IPS-20b (cell line): ENCODE measurements at regions not wholly inside any gene's neighbourhood (a gene's known extent, or its start where the extent isn't known, plus 50 kb on each side); places are given as distances from the start of the nearest gene placed in this dataset.
A peak's percentile ranks its signal among the peaks of the same experiment; 100 is the strongest.

Experiments used
- H3K27ac ChIP-seq: one replicate; pipeline ENCODE4 v1.5.1; 2013; ENCODE audit warnings: low read length
- H3K27me3 ChIP-seq: 2 replicates; pipeline ENCODE4 v1.6.1; 2013; ENCODE audit warnings: mild to moderate bottlenecking, low read length, inconsistent platforms; ENCODE audit not compliant: insufficient read depth
- H3K36me3 ChIP-seq: 2 replicates; pipeline ENCODE4 v1.6.1; 2013; ENCODE audit warnings: low read depth, mild to moderate bottlenecking, inconsistent platforms, low read length, moderate library complexity; ENCODE audit not compliant: insufficient read depth
- H3K4me1 ChIP-seq: 2 replicates; pipeline ENCODE4 v1.6.1; 2013; ENCODE audit warnings: mild to moderate bottlenecking, control low read depth, inconsistent platforms, low read length, moderate library complexity; ENCODE audit not compliant: insufficient read depth
- H3K4me3 ChIP-seq: 2 replicates; pipeline ENCODE4 v1.5.1; 2013; ENCODE audit warnings: mild to moderate bottlenecking, low read length, inconsistent platforms
- H3K9ac ChIP-seq: 2 replicates; pipeline ENCODE4 v1.6.1; 2013; ENCODE audit warnings: low read depth, mild to moderate bottlenecking, inconsistent platforms, low read length, moderate library complexity
- H3K9me3 ChIP-seq: 2 replicates; pipeline ENCODE4 v1.6.1; 2013; ENCODE audit warnings: mild to moderate bottlenecking, low read depth, low read length, inconsistent platforms; ENCODE audit not compliant: insufficient read depth

DNA sequence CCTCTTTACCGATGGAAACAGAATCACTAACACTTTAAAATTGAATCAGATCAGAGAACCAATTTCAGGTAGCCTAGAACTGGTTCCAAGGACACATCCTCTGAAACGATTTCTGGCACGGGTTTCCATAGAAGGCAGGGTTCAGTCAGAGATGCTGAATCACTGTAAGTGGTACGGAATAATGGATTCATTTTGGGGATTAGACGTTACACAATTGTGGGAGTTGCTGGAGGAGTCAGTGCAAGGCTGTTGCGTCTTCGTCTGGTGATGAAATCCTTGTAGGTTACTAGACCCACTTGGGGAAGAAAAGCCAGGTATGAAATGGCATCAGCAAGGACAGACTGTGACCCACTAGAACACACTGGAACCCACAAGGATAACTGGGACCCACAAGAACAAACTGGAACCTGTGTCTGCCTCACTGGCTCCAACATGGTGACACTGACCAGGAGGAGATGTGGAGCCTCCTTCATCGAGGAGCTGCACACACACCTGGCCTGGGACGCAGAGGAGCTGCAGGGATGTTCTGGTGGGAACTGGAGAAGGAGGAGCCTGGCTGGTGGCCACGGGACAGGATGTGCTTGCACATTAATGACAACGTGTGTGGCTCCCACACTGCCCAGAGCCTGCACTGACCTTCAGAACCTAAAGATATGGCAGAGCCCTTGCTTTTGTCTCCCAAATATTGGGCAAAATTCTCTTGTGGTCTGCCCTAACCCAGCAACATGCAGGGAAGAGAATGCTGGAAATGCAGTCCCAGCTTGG is 105.1 kb downstream of the TRAPPC11 start:
- H3K9me3 ChIP-seq: no peaks in the 10 kb centered on the region

DNA sequence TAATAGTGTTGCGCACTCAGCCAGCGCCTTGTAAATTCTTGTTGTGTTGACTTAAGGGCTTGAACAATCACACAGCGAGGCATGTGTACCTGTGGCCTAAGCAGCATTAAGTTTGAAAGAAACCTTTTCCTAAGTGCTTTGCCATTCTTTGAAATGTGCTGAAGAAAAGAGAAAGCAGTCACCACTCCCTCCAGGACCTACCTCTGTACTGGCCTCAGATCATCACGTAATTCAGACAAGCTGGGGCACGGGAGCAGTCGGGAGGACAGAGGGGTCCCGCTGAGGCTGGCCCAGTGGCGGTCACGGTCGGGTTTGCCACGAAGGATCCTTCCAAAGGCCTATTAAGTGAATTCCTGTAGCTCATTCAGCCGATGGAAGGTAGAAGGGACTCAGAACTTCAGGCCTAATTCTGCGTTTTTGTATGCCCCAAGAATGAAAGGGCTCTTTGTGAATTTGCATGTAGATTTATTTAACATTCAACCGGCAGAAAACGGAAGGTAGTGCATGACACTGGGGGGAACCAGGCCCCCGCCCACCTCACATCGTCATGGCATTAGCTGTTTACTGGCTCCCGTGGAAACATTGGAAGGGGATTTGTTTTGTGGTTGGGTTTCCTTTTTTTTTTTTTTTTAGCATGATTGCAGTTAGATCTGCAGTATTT is 106.3 kb downstream of the TRAPPC11 start:
- Histone ChIP-seq H3K27ac (no peak overlapping the region), H3K9me3 (no peaks in the 10 kb centered on the region), H3K4me1 (no peaks in the 10 kb centered on the region), H3K36me3 (no peaks in the 10 kb centered on the region), H3K4me3 (no peak overlapping the region), H3K9ac (no peak overlapping the region), H3K27me3 (no peaks in the 10 kb centered on the region)

More for the DNA sequence above, 105.1 kb downstream of the TRAPPC11 start:
- H3K36me3 ChIP-seq: no peaks in the 10 kb centered on the region
- H3K27ac ChIP-seq: no peak overlapping the region
- no peak overlapping the region for H3K4me3 ChIP-seq
- H3K9ac ChIP-seq: no peak overlapping the region
- H3K4me1 ChIP-seq: no peaks in the 10 kb centered on the region
- no peaks in the 10 kb centered on the region for H3K27me3 ChIP-seq

DNA sequence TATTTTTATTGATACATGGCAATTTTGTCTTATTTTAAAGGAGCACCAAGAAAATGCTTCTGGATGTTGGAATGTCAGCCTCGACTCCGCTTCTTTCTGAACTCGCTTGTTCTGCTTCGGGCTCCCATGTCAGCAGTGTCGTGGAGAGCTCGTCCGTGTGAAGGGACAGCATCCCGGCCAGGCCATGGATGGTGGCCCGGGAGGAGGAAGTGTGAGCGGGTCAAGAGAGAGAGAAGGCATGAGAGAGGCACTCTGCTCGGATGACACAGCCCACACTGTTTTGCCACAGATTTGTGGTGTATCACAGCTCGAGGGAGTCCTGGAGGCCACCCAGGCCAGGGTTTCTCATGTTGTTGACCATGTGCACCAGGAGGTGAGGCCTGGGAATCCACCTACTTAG is 107.0 kb downstream of the TRAPPC11 start:
- Histone ChIP-seq H3K27ac (no peak overlapping the region), H3K9ac (no peak overlapping the region), H3K4me1 (no peaks in the 10 kb centered on the region), H3K27me3 (no peaks in the 10 kb centered on the region), H3K4me3 (no peak overlapping the region), H3K9me3 (no peaks in the 10 kb centered on the region), H3K36me3 (no peaks in the 10 kb centered on the region)

DNA sequence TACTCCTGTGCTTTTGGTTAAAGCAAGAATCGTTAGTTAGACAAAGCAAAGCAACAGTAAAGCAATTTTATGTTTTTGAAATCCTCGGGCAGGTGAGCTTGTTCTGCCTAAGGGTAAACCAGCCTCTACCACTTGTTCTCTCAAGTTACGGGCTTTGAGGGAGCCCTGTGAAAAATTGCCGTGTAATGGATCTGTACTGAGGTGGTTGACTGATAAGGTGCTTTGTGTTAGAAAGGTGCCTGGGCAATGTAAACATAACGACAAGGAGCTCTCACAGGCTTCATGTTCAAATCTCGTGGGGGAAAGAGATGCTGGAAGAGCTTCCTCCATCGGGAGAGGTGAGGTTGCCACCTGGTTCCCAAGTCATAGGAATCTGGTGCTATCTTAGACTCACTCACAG is 111.8 kb downstream of the TRAPPC11 start:
- Histone ChIP-seq H3K9ac (no peak overlapping the region), H3K9me3 (peaks cover 7% of the 10 kb centered on the region; the same call in 1 of the 2 replicates), H3K4me3 (no peak overlapping the region), H3K27ac (no peak overlapping the region), H3K27me3 (no peaks in the 10 kb centered on the region), H3K36me3 (no peaks in the 10 kb centered on the region), H3K4me1 (no peaks in the 10 kb centered on the region; the same call in 1 of the 2 replicates)

DNA sequence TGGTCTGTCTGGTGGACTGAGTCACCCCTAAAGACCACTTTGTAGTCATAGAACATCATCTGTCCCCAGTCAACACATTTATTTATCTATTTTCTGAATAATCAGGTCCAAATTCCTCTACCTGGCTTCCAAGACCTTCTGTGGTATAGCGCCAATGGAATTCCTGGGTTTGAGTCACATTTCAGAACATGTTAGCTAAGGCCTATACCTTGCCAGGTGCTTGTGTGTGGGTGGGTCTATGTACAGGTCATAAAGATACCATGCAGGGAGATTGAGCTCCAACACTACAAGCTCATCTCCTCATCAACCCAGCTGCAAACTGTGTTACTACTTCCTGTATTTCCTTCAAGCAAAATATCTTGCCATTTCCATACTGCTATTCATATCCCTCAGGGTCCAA is 113.3 kb downstream of the TRAPPC11 start:
- no peak overlapping the region for H3K4me3 ChIP-seq
- no peak overlapping the region for H3K27ac ChIP-seq
- H3K36me3 ChIP-seq: no peaks in the 10 kb centered on the region
- H3K27me3 ChIP-seq: no peaks in the 10 kb centered on the region
- no peaks in the 10 kb centered on the region; the same call in 1 of the 2 replicates for H3K4me1 ChIP-seq
- peaks cover 7% of the 10 kb centered on the region; the same call in 1 of the 2 replicates for H3K9me3 ChIP-seq
- no peak overlapping the region for H3K9ac ChIP-seq

DNA sequence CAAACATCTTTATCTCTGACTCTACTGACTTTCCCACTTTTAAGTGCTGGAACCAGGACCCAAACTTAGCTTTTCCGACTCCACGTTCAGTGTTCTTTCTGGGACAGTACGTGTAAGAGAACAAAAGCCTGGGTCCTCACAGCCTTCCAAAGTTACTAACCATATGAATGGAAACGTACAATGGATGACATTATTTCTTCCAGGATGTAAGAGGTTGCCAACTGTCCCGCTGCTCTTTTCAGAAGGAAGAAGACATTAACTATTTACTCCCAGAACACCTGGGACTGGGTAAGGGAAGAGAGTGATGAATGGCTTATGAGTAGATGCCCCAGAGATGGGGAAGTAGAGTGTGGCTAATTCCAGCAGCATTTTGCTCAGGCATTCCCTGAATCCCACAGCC is 114.7 kb downstream of the TRAPPC11 start:
- H3K27ac ChIP-seq: no peak overlapping the region
- H3K4me1 ChIP-seq: no peaks in the 10 kb centered on the region; the same call in 1 of the 2 replicates
- peaks cover 7% of the 10 kb centered on the region; the same call in 1 of the 2 replicates for H3K9me3 ChIP-seq
- peak overlapping the region; percentile 10; the same call in 1 of the 2 replicates for H3K9ac ChIP-seq
- H3K36me3 ChIP-seq: no peaks in the 10 kb centered on the region
- peak overlapping the region; percentile 42; the same call in 1 of the 2 replicates for H3K4me3 ChIP-seq
- no peaks in the 10 kb centered on the region for H3K27me3 ChIP-seq

DNA sequence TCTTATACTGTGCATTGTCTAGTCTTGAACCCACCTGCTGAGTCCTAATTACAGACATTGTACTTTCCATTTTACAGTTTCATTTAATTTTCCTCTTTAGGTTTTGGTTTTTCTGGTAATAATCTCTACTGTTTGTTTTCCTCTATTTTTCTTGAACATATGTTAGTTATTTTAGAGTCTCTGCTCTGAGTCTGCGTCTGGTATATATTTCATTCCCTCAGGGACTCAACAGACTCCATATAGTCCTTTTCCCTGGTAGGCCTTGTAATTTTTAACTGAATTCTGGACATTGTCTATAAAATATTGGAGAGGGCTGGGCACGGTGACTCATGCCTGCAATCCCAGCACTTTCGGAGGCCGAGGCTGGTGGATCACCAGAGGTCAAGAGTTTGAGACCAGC is 121.8 kb upstream of the STOX2 start:
- Histone ChIP-seq H3K4me3 (no peak overlapping the region), H3K9me3 (no peaks in the 10 kb centered on the region), H3K27ac (no peak overlapping the region), H3K9ac (no peak overlapping the region), H3K36me3 (no peaks in the 10 kb centered on the region), H3K4me1 (peaks cover 7% of the 10 kb centered on the region; the same call in 1 of the 2 replicates), H3K27me3 (no peaks in the 10 kb centered on the region)

DNA sequence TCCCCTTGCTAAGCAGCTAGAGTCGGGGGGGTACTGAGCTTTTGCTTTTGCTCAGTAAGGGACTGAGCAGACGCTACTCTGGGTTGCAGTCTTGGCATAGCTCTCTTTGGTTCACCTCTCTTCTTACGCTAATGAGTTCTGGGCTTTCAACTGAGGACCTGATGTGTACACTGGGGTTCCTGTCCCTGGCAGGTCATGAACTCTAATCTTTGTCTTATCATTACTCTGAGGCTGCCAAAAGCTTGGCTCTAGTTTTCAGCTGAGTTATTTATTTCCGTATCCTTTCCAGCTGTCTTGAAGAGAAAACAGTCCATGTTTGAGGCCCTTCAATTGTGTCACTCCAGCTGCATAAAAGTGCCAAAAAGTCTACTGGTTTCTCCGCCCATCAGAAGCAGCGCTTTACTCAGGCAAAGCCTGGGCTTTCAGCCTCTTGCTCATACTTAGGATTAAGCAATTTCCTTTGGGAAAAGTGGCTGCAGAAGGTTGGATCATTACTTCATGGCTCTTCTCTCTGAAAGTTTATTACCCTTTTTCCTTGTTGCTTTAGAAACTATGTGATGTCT is 121.0 kb upstream of the STOX2 start:
- H3K4me1 ChIP-seq: peaks cover 7% of the 10 kb centered on the region; the same call in 1 of the 2 replicates
- no peaks in the 10 kb centered on the region for H3K27me3 ChIP-seq
- H3K4me3 ChIP-seq: no peak overlapping the region; the same call in 1 of the 2 replicates
- no peak overlapping the region for H3K27ac ChIP-seq
- H3K9ac ChIP-seq: no peak overlapping the region
- H3K36me3 ChIP-seq: no peaks in the 10 kb centered on the region
- no peaks in the 10 kb centered on the region for H3K9me3 ChIP-seq

DNA sequence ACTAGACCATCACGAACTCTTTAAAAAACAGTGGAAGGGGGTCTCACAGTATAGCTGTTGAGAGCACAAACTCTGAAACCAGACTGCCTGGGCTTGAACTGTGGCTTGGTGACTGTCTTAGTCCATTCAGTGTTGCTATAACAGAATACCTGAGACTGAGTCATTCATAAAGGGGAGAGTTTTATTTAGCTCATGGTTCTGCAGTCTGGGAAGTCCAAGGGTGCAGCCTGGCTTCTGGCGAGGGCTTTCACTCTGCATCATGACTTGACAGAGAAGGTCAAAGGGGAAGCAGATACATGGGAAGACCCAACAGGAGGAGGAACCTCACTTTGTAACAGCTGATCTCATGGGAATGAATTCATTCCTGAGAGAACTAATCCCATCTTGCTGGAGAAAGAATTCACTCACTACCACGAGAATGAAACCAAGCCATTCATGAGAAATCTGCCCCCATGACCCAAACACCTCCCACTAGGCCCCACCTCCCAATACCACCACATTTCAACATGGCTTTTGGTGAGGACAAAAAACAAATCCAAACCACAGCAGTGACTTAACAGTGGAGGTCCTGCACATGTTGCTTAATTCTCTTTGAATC is 116.7 kb upstream of the STOX2 start:
- H3K9me3 ChIP-seq: peaks cover 5% of the 10 kb centered on the region; the same call in 1 of the 2 replicates
- H3K36me3 ChIP-seq: no peaks in the 10 kb centered on the region
- H3K4me3 ChIP-seq: no peak overlapping the region
- peaks cover 7% of the 10 kb centered on the region; the same call in 1 of the 2 replicates for H3K4me1 ChIP-seq
- no peak overlapping the region for H3K27ac ChIP-seq
- no peak overlapping the region for H3K9ac ChIP-seq
- H3K27me3 ChIP-seq: no peaks in the 10 kb centered on the region

DNA sequence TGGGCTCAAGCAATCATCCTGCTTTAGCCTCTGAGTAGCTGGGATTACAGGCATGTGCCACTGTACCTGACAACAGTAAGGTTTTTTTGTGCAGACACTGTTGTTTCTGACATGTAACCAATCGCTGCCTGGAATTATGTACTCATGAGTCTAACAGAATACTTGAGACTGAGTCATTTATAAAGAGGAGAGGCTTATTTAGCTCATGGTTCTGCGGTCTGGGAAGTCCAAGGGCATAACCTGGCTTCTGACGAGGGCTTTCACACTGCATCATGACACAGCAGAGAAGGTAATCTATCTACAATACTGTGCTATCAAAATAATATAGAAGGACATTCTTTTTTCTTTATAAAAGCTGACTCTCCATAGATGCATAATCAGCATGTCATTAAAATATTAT is 115.5 kb upstream of the STOX2 start:
- Histone ChIP-seq H3K4me1 (no peaks in the 10 kb centered on the region), H3K9me3 (peaks cover 5% of the 10 kb centered on the region; the same call in 1 of the 2 replicates), H3K27ac (no peak overlapping the region), H3K36me3 (no peaks in the 10 kb centered on the region), H3K4me3 (no peak overlapping the region), H3K27me3 (no peaks in the 10 kb centered on the region), H3K9ac (no peak overlapping the region)

DNA sequence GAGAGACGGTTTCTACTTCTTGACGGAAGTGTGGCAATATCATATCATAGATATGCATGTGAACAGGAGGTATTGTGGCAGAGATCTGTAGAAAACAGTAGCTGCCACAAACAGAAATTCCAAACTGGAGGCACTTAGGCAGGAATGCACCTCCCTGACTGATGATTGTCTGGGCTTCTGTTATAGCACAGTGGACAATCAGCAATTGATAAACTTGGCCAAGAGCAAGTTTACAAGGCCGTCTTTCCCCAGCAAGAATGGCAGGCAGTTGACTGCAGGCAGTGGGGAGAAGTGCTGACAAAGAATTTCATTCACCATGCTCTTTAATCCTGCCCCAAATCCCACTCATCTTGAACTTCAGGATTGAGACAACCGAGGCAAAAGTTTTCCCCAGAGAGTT is 114.4 kb upstream of the STOX2 start:
- H3K4me3 ChIP-seq: no peak overlapping the region
- H3K4me1 ChIP-seq: no peaks in the 10 kb centered on the region
- H3K27me3 ChIP-seq: peaks cover 5% of the 10 kb centered on the region
- H3K36me3 ChIP-seq: no peaks in the 10 kb centered on the region
- H3K9me3 ChIP-seq: peaks cover 5% of the 10 kb centered on the region; the same call in 1 of the 2 replicates
- H3K27ac ChIP-seq: no peak overlapping the region
- no peak overlapping the region for H3K9ac ChIP-seq
